PC-3 (cell line): ENCODE measurements at regions not wholly inside any gene's neighbourhood (a gene's known extent, or its start where the extent isn't known, plus 50 kb on each side); places are given as distances from the start of the nearest gene placed in this dataset.

Experiments
- CTCF ChIP-seq: fragments of 300-600 bp; sonication (generic); conservative IDR thresholded peaks from 2 replicates; pipeline ENCODE4 v1.5.1; 2017; ENCODE audit warnings: antibody characterized with exemption, low read depth, mild to moderate bottlenecking, low read length
- EZH2 ChIP-seq: fragments of 300-600 bp; sonication (generic); IDR thresholded peaks from one replicate; pipeline ENCODE4 v1.6.1; 2017; ENCODE audit warnings: antibody characterized with exemption, mild to moderate bottlenecking, low read length; ENCODE audit not compliant: unreplicated experiment
- EZH2phosphoT487 ChIP-seq: fragments of 300-600 bp; sonication (generic); IDR thresholded peaks from 2 replicates; pipeline ENCODE4 v1.6.1; 2018; ENCODE audit warnings: mild to moderate bottlenecking, antibody characterized with exemption, low read length, borderline replicate concordance

DNA sequence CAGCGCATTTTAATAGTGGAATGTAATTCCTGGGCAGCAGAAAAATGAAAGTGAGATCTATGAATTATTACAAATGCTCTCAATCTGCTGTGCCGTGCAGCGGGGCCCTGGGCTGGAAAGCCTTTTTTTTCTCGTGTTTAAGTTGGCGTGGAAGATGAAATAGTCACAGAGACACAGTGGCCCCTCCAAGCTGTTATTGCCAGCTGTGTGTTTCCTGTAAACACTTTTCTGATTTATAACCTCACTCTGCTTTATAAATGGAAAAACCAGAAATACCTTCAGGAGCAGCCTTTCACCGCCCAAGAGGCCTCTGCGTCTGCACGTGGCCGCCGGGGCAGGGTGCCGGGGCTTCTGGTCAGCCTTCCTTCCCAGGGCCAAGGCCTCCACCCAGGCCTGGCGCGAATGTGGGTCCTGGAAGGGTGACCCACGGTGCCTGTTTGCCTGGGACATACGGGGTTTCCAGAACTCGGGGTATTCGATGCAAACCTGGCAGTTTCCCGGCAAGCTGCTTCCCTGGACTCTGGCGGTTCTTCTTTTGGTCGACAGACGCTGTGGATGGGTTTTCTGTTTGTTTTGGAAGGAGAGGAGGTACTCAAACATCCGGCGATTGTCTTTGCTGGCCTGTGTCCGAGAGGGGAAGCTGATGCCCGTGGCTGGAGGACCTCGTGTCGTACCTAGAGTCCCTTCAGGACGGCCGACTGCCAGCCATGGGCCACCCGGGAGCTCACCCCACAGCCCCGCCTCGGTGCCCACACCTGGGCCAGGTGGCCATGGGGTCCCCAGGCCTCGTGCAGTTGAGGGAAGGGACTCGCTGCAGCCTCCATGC lies 256.7 kb downstream of the PARP8 start:
- TF ChIP-seq CTCF (no peak; the same call in 1 of the 2 replicates), EZH2 (no peak), EZH2phosphoT487 (no peak)
